GM21786 (cell line): ENCODE measurements at regions not wholly inside any gene's neighbourhood (a gene's known extent, or its start where the extent isn't known, plus 50 kb on each side); places are given as distances from the start of the nearest gene placed in this dataset.
"Not testable (repeated sequence)": the region's sequence is repeated elsewhere in the genome, so short reads cannot be mapped to it uniquely, and the experiment has no call there.

Experiments used
- ATAC-seq: cut with Tn5 transposase; IDR thresholded peaks from one replicate; pipeline ENCODE4 v1.9.1; 2021; ENCODE audit not compliant: unreplicated experiment

- no peak for ATAC-seq
Measured at GRCh38 chr12:28059668-28060067, 87.1 kb upstream of the PTHLH start.

- no peak for ATAC-seq
Measured at GRCh38 chr12:28060871-28061270, 88.3 kb upstream of the PTHLH start.

GRCh38 chr12:28063355-28063880 lies 90.9 kb upstream of the PTHLH start:
- no peak for ATAC-seq

DNA sequence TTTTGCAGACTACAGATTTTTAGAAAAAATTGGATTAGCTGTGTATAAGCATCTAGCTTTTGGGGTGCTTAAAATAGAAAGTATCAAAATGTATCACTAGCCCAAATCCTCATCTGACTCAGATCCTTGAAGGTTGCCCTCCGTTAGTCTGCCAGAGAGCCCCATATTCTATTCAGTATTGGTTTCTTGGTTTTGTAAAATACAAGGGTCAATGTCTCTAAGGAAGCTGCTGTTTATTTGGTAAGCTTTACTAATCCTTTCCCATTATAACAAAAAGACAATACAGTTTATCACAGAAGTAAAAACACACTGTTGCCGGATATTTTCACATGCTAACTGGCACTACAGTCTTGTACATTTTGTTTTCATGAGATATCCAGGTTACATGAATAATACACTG lies 92.8 kb upstream of the PTHLH start:
- no peak for ATAC-seq

DNA sequence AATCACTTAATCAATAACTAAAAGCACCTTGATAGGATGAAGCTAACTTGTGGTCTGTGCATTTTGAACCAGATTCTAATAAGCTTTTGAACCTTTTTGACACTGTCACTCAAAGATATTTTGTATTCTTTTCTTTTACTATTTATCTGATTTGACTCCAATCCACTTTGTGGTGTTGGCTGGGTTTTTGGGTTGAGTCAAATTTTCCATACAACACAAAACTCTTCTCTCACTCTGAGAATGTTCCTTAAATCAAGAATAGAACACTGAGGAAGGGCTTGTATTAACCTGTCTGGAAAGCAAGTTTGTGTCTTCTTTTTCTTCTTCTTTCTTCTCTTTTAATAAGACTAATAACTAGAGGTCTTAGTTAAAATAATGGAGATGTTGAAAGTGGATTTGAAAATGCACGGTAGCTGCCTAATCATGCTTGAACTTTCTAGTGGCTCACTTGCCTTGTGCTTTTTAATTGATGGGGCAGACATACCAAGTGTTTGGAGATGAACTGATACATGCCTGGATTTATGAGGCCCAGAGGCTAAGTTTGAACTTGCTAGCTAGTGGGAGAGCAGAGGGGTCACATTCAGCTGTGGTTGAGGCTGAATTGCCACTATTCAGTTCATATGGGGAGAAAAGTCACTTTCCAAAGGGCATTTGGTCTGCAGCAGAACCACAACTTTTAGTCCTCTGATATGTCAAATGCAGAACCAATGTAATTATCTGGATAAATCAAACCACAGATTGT lies 93.5 kb upstream of the PTHLH start:
- ATAC-seq, result no peak

GRCh38 chr12:28066879-28067278 lies 94.3 kb upstream of the PTHLH start:
- no peak for ATAC-seq

GRCh38 chr12:28068467-28068866 lies 95.9 kb upstream of the PTHLH start:
- no peak for ATAC-seq

DNA sequence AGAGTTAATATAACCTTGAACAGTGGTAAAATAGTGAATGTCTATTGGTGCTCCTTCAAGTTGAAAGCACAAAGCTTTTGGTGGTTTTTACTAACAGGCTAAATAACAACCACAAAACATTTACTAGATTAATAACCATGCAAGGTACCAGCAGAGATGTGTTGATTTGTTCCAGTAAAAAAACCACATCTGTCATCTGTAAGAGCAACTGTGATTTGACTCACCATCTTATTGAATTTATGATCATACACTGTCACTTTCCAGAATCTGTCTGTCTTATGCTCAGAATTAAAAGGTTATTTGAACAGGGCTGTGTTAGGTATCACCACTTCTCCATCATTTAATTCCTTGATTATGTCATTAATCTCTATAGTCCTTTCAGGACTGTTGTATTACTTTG lies 107.0 kb upstream of the PTHLH start:
- no peak for ATAC-seq

DNA sequence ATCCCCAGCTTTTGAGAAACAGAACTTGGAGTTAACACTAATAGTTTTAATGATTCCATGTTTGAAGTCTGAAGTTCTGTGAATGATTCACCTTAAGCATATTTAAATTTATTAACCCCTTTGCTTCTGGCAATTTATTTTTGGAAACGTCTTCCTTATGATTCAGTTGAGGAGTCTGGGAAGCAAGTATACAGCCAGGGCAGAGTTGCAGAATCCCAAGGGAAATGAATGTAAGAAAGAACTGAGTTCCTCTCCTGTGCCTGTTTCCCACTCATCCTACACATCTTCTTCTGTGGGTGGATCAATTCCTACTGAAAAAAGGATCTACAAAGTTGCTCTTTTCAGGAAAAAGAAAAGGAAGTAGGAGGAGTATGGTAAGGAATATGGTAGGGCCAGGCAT lies 108.2 kb upstream of the CCDC91 start:
- ATAC-seq, result no peak

DNA sequence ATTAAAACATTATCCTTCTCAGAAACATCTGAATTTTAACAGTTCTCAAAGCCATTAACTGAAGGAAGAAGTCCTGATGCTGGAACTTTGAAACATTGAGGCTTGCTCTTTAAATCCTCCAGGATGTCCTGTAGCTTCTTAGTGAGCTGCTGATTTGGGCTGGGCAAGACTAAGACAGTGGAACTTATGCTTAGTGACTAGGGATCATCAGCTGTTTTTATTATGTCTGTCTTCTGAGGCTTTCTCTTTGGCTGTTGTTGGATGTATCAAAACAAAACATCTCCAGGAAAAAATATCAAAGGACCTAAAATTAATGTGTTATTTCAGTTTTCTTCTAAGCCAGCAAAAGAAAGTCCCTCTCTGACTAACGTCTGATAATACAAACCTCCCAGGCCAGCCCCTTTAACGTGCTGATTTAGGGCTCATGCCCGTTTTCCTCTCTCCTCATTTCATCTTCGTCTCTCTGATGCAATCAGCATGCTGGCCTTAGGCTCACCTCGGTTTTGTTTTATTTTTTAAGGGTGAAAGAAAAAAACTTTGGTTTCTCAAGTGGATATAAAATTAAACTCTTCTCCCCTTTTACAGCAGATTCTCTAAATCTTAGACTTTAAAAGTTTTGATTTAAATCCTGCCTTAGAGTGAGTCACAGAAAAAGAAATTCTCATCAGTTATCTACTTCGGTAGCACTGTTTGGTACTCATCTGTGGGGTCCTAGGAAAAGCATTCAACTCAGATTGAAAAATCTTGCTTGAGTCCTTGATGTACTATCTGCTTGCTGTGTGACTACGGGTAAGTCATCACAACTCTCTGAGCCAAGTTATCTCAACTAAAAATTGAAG lies 106.2 kb upstream of the CCDC91 start:
- no peak for ATAC-seq

DNA sequence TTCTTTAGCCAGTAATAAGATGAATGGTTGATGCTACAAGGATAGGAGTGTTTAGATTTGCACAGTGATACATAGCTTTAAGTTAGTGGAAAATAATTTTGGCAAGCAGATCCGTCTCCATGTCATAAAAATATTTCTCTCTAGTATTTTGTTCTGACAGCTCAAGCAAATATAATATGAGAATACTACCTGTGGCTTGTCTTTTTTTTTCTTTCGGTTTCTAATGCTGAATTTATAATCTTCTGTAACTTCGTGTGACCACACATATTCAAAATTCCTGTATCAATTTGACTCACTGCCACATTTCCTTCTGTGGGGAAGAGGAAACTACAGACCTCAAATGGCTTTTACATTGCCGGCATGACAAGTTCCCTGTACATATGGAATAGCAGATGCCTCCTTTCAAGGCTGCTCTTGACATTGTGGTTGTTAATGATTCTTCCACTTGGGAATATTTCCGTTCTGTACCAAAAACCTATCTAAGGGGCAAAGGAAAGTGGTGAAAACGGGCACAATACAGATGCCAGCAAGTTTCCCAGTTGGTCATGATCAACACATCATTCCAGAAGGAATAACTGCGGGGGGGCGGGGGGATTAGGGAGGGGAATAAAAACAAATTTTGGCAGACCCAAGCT lies 103.6 kb upstream of the CCDC91 start:
- peak; percentile 48 for ATAC-seq

DNA sequence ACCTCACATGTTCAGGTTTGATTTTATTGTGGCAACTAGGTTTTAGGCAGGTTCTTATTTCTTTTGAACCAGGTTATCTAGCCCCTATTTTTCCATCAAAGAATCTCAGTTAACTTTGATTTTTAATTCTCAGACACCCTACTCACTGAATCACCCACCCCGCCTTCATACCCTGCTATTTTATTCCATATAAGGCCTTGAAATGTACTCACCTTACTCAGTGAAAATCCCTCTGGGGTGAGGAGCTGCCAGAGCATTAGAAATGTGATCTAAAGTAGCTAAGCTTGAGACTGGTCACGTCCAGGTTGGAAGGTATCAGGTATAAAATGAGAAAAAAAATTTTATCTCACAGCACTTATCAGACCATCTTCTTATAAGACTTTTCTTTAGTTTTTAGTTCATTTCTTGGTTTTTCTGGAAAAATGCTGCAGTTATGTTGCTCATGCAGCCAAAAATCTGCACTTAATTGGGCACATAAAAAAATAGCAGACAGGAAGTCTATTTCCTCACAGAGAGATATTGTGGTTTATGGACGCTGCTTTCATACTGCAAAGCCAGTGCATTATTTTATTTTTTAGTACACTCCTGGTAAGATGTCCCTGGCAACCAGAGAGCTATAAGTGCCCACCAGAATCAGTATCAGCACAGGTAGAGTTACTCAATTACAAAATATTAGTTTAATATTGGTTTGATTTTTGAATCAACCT lies 101.5 kb upstream of the CCDC91 start:
- ATAC-seq, result no peak

DNA sequence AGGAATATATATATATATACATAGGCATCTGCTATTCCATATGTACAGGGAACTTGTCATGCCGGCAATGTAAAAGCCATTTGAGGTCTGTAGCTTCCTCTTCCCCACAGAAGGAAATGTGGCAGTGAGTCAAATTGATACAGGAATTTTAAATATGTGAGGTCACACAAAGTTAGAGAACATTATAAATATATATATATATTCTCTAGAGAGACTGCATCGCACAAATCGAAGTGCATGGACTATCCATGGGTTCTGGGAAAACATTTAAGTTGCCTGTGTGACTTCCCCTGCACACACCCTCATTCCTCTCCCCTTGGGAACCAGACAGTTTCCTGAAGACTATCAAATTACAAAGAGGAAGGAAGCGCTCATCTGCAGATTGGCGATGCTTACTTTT lies 100.9 kb upstream of the CCDC91 start:
- ATAC-seq, result no peak

GRCh38 chr12:28090835-28091234 lies 99.4 kb upstream of the CCDC91 start:
- ATAC-seq, result no peak

GRCh38 chr12:28092396-28092795 lies 97.9 kb upstream of the CCDC91 start:
- ATAC-seq, result no peak

- no peak for ATAC-seq
Measured at GRCh38 chr12:28096649-28097048, 93.6 kb upstream of the CCDC91 start.

GRCh38 chr12:28097221-28097620 lies 93.0 kb upstream of the CCDC91 start:
- no peak for ATAC-seq

- not testable (repeated sequence) for ATAC-seq
Measured at GRCh38 chr12:28099245-28099644, 91.0 kb upstream of the CCDC91 start.

DNA sequence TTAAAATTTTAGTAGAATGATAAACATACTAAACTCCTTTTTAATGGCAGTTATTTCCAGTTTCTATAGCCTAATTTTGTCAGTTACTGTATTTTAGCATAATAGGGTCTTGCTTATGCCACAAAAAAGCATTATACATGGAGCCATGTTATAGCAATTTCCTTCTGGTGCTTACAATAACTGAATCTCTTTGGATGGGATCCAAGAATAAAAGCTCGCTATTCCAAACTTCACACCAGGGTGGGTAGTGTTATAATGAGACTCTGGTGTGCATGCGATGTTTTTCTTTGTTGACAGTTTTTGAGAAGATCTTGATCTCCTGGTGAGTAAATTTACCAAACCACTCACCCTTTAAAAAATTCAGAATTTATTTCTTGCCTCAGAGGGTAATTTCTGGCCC lies 90.4 kb upstream of the CCDC91 start:
- no peak for ATAC-seq

GRCh38 chr12:28100717-28101116 lies 89.5 kb upstream of the CCDC91 start:
- no peak for ATAC-seq

- ATAC-seq, result no peak
Measured at GRCh38 chr12:28104316-28104715, 85.9 kb upstream of the CCDC91 start.
